ENCODE measurements at regions not wholly inside any gene's neighbourhood (a gene's known extent, or its start where the extent isn't known, plus 50 kb on each side); places are given as distances from the start of the nearest gene placed in this dataset.

- no peak for DNase-seq (ENCODE audit: low spot score)
These were observed 349.9 kb downstream of the PIK3R1 start for GRCh38 chr5:68565427-68565826.

DNA sequence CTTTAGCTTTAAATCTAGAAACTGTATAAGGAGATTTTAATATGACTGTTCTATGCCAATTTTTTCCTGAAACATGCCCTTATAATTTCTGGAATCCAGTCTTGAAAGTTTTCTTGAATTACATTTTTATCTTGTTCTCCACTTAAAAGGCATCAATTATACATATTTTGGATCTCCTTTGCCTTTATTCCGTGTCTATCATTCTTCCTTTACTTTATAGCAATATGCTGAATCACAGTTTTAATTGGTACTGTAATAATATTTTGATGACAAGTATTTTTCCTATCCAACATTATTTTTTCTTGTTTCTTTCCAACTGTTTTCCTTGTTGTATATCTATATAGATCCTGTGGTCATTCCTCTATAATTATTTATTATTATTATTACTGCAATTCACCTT is 361.2 kb downstream of the PIK3R1 start:
- DNase-seq (ENCODE audit: low spot score): no peak

DNA sequence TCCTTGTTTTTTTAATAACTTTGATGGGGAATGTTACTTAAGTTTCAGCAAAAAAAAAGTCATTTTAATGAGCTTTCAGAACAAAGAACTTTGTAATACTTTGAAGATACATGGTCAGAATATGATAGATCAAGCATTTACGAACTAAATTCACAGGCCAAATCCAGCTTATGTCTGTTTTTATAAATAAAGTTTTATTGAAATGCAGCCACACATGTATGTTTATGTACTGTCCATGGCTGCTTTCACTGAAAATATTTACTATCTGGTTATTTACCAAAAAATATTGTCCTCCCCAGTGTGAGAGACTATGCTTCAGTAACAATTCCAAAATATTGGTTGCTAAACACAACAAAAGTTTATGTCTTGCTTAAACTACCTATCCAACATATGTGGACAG is 366.7 kb downstream of the PIK3R1 start:
- DNase-seq (ENCODE audit: low spot score): no peak

- no peak for DNase-seq (ENCODE audit: low spot score)
These were observed 371.6 kb downstream of the PIK3R1 start for GRCh38 chr5:68587171-68587570.

- no peak for DNase-seq (ENCODE audit: low spot score)
These were observed 376.3 kb downstream of the PIK3R1 start for GRCh38 chr5:68591850-68592249.

DNA sequence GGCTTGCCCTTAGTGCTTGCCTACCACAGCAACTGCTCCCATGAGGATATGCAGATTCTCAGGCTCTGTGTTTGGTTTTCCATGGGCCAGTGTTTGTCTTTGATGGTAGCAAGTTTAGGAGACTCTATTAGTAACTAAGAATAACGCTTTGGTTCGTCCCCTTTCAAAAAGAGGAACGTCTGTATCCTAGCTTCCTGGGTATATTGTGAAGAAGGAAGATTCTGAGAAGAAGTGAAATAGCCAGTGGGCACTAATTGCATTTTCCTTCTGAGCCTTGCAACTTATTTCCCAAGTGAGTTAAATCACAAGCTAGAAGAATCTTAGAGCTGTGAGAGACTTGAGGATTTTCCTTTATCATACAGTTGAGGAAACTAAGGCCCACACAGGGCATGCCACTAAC is 376.8 kb downstream of the PIK3R1 start:
- no peak for DNase-seq (ENCODE audit: low spot score)

GRCh38 chr5:68593211-68593671 is 377.7 kb downstream of the PIK3R1 start:
- no peak for DNase-seq (ENCODE audit: low spot score)

DNA sequence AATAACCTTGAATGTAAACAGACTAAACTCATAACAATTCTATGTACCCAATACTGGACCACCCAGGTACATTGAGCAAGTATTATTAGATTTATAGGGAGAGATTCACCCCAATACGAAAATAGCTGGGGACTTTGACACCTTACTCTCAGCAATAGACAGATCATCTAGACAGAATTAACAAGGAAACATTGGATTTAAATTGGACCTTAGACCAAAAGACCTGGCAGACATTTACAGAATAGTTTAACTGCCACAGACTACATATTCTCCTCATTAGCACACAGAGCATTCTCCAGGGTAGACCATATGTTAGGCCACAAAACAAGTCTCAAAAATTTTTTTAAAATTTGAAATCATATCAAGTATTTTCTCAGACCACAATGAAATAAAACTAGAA is 397.4 kb downstream of the PIK3R1 start:
- DNase-seq (ENCODE audit: low spot score): no peak

GRCh38 chr5:68618501-68618900 is 402.9 kb downstream of the PIK3R1 start:
- no peak for DNase-seq (ENCODE audit: low spot score)

GRCh38 chr5:68627001-68627400 is 411.4 kb downstream of the PIK3R1 start:
- DNase-seq (ENCODE audit: low spot score): no peak

DNA sequence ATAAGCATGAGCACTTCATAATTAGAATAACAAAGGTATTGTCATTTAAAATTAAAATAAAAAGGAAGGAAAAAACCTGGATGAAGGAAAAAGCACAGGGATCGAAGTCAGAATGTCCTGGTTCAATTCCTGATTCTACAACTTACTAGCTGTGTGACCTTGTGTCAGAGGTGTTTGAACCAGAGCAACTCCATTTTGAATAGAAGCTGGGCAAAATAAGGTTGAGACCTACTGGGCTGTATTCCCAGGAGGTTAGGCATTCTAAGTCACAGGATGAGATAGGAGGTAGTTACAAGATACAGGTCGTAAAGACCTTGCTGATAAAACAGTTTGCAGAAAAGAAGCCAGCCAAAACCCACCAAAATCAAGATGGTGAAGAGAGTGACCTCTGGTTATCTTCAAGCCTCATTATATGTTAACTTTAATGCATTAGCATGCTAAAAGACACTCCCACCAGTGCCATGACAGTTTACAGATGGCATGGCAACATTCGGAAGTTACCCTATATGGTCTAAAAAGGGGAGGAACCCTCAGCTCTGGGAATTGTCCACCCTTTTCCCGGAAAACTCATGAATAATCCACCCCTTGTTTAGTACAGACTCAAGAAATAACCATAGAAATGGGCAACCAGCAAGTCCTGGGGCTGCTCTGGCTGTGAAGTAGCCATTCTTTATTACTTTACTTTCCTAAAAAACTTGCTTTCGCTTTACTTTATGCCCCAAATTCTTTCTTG is 412.7 kb downstream of the PIK3R1 start:
- DNase-seq (ENCODE audit: low spot score): no peak

GRCh38 chr5:68630354-68630753 is 414.8 kb downstream of the PIK3R1 start:
- DNase-seq (ENCODE audit: low spot score): no peak

DNA sequence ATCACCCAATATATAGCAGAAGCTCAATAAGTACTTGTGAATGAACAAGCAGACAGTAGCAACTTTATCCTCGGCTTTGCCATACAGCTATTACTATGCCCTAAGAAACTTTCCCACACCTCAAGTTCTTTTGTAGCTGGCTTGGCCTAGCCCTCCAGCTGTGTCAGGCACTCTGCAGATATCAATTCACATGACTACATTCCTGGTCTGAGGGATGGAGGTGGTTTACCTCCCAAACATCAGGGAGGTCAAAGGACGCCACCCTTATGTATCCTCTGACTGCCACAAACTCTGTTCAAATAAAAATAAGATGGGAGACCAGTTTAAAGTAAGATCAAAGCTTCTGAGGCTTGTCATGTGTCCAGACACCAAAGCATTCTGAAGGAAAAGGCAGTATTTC is 416.3 kb downstream of the PIK3R1 start:
- no peak for DNase-seq (ENCODE audit: low spot score)

DNA sequence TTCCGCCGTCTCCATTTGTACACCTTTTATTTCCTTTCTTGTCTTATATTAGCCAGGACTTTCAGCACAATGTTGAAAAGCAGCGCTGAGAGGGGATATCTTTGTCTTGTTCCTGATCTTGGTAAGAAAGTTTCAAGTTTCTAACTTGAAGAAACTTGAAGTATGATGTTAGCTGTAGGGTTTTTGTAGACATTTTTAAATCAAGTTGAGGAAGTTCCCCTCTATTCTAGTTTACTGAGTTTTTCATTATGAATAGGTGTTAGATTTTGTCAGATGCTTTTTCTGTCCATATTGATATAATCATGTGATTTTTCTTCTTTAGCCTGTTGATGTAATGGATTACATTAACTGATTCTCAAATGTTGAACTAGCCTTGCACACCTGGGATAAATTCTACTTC is 425.7 kb downstream of the PIK3R1 start:
- no peak for DNase-seq (ENCODE audit: low spot score)

- no peak for DNase-seq (ENCODE audit: low spot score)
These were observed 427.5 kb downstream of the PIK3R1 start for GRCh38 chr5:68643064-68643463.

DNA sequence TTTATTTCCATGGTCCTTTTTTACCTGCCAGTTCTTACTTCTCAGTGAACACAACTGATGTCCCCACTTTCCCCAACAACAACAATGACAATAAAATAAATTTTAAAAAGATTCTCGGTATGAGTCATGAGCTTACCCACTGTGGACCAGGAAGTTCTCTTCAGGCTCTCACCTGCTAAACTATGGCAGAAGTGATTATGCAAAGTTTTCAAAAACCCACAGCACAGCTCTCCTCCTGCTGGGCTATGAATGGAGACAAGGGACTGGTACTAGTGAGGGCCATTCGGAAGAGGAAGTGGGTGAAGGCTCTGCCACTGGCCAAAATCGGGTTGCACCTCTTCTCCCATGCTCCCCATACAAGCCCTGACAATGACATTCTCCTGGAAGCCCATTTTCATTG is 429.4 kb downstream of the PIK3R1 start:
- DNase-seq (ENCODE audit: low spot score): no peak

DNA sequence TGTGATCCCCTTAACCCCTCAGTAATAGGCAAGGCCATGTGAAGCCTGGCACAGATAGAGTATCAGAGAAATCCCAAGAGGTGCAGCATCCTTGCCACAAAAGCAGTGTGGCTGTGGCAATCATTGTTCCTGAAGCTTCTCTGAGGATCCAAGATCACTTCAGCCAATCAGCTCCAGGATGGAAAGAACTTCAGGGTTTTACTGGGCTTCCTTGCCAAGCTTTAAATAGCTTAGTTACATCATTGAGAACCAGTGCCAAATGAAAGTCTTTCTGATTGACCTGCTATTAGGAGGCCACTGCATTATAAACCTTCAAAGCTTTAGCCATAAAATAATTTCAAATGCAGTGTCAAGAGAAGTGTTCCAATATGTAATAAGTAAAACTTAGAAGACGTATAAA is 430.6 kb downstream of the PIK3R1 start:
- no peak for DNase-seq (ENCODE audit: low spot score)

DNA sequence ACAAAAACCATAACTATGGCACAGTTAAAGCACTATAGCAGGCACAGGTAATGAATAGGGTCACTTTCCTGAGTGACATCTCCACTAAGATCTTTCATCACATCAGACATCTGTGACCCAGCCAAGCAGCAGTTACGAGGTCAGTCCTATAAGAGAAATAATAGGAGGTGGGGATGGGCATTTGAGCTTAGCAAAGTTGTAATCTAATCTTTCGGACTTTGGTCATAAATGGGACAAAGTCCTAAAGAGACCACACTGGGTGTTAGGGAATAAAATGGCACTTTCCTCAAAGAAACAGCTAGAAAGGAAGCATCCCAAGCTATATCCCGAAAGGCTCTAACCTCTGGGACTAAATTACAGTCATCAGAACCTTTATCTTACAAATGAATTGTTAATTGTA is 432.2 kb downstream of the PIK3R1 start:
- no peak for DNase-seq (ENCODE audit: low spot score)

DNA sequence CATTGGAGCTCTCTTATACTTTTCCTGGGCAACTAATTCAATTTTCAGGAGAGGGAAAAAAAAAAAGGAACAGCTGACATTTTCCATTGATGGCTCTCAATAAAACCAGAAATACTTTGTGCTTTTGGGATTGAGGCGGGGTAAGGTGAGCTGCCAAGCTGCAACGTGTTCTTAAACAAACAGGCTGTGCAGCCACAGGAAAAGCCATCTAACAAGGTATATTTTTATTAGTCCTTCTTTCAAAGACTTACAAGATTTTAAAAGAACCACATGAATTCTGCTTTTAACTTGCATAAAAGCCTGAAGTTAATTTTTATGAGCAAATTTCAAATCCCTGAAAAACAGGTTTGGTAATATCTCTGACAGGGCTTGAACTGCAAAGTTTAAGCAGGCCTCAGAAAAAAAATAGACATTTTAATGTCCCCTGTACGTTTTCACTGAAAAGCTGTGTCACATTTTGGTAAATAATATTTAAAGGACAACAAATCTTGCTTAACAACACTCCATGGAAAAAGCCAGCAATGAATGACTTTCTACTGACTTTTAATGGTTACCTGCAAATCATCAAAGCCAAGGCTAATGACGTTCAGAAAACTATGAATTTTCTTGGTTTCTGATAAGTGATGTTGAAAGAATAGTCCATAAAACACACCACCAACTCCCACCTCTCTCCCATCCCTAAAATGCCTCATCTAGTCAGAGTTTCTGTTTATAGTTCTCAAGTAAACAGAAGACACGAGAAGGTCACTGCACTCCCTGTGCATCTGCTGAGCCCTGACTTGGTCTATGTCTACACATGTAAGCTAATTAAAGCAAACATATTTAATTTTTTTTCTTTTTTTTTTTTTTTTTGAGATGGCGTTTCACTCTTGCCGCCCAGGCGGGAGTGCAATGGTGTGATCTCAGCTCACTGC is 433.6 kb downstream of the PIK3R1 start:
- DNase-seq (ENCODE audit: low spot score): no peak

DNA sequence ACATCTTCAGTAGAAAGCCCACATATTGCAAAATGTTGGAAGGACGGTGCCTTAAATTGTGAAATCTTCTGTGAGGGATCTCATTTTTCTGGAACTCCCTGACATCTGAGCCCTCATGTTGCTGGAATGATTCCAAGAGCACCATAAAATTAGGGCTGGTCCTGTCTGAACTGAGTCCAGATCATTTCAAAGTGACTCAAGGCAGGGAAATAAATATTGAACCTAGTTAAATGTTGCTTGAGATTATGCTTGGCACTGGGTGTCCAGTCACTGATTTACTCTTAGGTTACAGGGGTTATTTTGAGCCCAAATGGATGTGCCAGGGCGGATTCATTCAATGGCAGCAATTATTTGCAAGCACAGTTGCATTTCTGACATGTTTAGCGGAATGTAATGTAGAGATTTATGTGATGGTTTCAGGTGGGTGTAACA is 437.0 kb downstream of the PIK3R1 start:
- DNase-seq (ENCODE audit: low spot score): no peak

- DNase-seq (ENCODE audit: low spot score): no peak
These were observed 437.9 kb downstream of the PIK3R1 start for GRCh38 chr5:68653471-68653870.

- no peak for DNase-seq (ENCODE audit: low spot score)
These were observed 436.5 kb upstream of the SLC30A5 start for GRCh38 chr5:68657055-68657961.

All from kidney capillary endothelial cell (primary cell).